ENCODE measurements at regions not wholly inside any gene's neighbourhood (a gene's known extent, or its start where the extent isn't known, plus 50 kb on each side); places are given as distances from the start of the nearest gene placed in this dataset.

- TF ChIP-seq CTCF (conservative IDR thresholded peaks at IDR 0.05), result no peak
- H3K27ac ChIP-seq, result no peak overlapping the region
These were observed 155.1 kb upstream of the ARGLU1 start for GRCh38 chr13:106723036-106723435.

GRCh38 chr13:106722620-106723019 is 154.7 kb upstream of the ARGLU1 start:
- H3K27ac ChIP-seq, result no peak overlapping the region
- TF ChIP-seq CTCF (conservative IDR thresholded peaks at IDR 0.05), result no peak

GRCh38 chr13:106721599-106721998 is 153.7 kb upstream of the ARGLU1 start:
- no peak overlapping the region for H3K27ac ChIP-seq

GRCh38 chr13:106714271-106714982 is 146.5 kb upstream of the ARGLU1 start:
- no peak overlapping the region for H3K27ac ChIP-seq
- no peak for TF ChIP-seq CTCF (conservative IDR thresholded peaks at IDR 0.05)

More at GRCh38 chr13:106721599-106721998, 153.7 kb upstream of the ARGLU1 start:
- TF ChIP-seq CTCF (conservative IDR thresholded peaks at IDR 0.05), result no peak

- TF ChIP-seq CTCF (conservative IDR thresholded peaks at IDR 0.05), result no peak
These were observed 144.4 kb upstream of the ARGLU1 start for GRCh38 chr13:106712381-106712780.

GRCh38 chr13:106710266-106710665 is 142.3 kb upstream of the ARGLU1 start:
- H3K27ac ChIP-seq, result no peak overlapping the region
- no peak for TF ChIP-seq CTCF (conservative IDR thresholded peaks at IDR 0.05)

More at GRCh38 chr13:106712381-106712780, 144.4 kb upstream of the ARGLU1 start:
- no peak overlapping the region for H3K27ac ChIP-seq

GRCh38 chr13:106709522-106709921 is 141.6 kb upstream of the ARGLU1 start:
- TF ChIP-seq CTCF (conservative IDR thresholded peaks at IDR 0.05), result no peak
- no peak overlapping the region for H3K27ac ChIP-seq

Data from VCaP (cell line).